ENCODE measurements at regions not wholly inside any gene's neighbourhood (a gene's known extent, or its start where the extent isn't known, plus 50 kb on each side); places are given as distances from the start of the nearest gene placed in this dataset.

GRCh38 chr4:60368986-60369385 lies 831.1 kb upstream of the ADGRL3 start:
- TF ChIP-seq EZH2phosphoT487 (IDR thresholded peaks at IDR 0.05; ENCODE audit: borderline replicate concordance) = no peak
- TF ChIP-seq, protein P1, sequence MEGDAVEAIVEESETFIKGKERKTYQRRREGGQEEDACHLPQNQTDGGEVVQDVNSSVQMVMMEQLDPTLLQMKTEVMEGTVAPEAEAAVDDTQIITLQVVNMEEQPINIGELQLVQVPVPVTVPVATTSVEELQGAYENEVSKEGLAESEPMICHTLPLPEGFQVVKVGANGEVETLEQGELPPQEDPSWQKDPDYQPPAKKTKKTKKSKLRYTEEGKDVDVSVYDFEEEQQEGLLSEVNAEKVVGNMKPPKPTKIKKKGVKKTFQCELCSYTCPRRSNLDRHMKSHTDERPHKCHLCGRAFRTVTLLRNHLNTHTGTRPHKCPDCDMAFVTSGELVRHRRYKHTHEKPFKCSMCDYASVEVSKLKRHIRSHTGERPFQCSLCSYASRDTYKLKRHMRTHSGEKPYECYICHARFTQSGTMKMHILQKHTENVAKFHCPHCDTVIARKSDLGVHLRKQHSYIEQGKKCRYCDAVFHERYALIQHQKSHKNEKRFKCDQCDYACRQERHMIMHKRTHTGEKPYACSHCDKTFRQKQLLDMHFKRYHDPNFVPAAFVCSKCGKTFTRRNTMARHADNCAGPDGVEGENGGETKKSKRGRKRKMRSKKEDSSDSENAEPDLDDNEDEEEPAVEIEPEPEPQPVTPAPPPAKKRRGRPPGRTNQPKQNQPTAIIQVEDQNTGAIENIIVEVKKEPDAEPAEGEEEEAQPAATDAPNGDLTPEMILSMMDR (conservative IDR thresholded peaks at IDR 0.05; ENCODE audit: low read length) = no peak
- Histone ChIP-seq H3K9ac (ENCODE audit: low read depth, low read length, poor library complexity, severe bottlenecking) (no peak overlapping the region), H3K9me3 (ENCODE audit: insufficient read depth, low read depth, low read length) (no peaks in the 10 kb centered on the region), H3K27me3 (ENCODE audit: insufficient read depth, low read length, poor library complexity, severe bottlenecking) (no peaks in the 10 kb centered on the region), H3K4me3 (ENCODE audit: low read length, poor library complexity, severe bottlenecking) (no peak overlapping the region), H2AFZ (ENCODE audit: low read length) (no peak overlapping the region), H3K4me1 (ENCODE audit: insufficient read depth, low read length, poor library complexity, severe bottlenecking) (no peaks in the 10 kb centered on the region), H4K20me1 (ENCODE audit: insufficient read depth, low read length, poor library complexity, severe bottlenecking) (no peaks in the 10 kb centered on the region), H3K79me2 (ENCODE audit: insufficient read depth, low read length) (no peaks in the 10 kb centered on the region), H3K9me2 (replicated peaks; ENCODE audit: low read depth, low read length) (no peaks in the 10 kb centered on the region), H3K4me2 (ENCODE audit: low read depth, low read length, poor library complexity, severe bottlenecking) (no peak overlapping the region), H3K36me3 (ENCODE audit: insufficient read depth, low read length) (no peaks in the 10 kb centered on the region), H3F3A (ENCODE audit: low read depth) (no peaks in the 10 kb centered on the region)

DNA sequence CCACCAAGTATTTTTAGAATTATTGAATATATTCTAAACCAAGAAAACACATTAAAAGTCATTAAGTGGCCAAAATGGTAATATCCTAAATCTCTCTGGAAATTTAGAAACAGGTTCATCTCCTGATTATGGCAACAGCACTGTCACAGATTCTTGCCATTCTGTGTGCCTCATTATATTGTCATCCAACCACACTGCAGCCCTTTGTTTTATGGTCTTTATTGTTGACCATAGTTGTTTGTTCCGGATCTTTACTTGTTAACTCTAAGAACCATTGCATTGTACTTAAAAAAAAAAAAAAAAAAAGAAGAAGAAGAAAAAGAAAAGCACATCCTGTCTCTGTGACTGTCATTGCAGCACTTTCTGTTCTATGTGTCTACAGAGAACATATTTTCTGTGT lies 822.1 kb upstream of the ADGRL3 start:
- no peak overlapping the region for H3K4me3 ChIP-seq (ENCODE audit: low read length, poor library complexity, severe bottlenecking)
- H4K20me1 ChIP-seq (ENCODE audit: insufficient read depth, low read length, poor library complexity, severe bottlenecking) = no peaks in the 10 kb centered on the region
- H3K9me2 ChIP-seq (replicated peaks; ENCODE audit: low read depth, low read length) = no peaks in the 10 kb centered on the region
- no peaks in the 10 kb centered on the region for H3K9me3 ChIP-seq (ENCODE audit: insufficient read depth, low read depth, low read length)
- H3F3A ChIP-seq (ENCODE audit: low read depth) = no peaks in the 10 kb centered on the region
- H3K36me3 ChIP-seq (ENCODE audit: insufficient read depth, low read length) = no peaks in the 10 kb centered on the region
- H3K9ac ChIP-seq (ENCODE audit: low read depth, low read length, poor library complexity, severe bottlenecking) = no peak overlapping the region
- H3K4me2 ChIP-seq (ENCODE audit: low read depth, low read length, poor library complexity, severe bottlenecking) = no peak overlapping the region
- no peaks in the 10 kb centered on the region for H3K79me2 ChIP-seq (ENCODE audit: insufficient read depth, low read length)
- no peaks in the 10 kb centered on the region for H3K27me3 ChIP-seq (ENCODE audit: insufficient read depth, low read length, poor library complexity, severe bottlenecking)
- H3K4me1 ChIP-seq (ENCODE audit: insufficient read depth, low read length, poor library complexity, severe bottlenecking) = no peaks in the 10 kb centered on the region
- TF ChIP-seq, protein P1 (conservative IDR thresholded peaks at IDR 0.05; ENCODE audit: low read length) = no peak
- no peak overlapping the region for H2AFZ ChIP-seq (ENCODE audit: low read length)

DNA sequence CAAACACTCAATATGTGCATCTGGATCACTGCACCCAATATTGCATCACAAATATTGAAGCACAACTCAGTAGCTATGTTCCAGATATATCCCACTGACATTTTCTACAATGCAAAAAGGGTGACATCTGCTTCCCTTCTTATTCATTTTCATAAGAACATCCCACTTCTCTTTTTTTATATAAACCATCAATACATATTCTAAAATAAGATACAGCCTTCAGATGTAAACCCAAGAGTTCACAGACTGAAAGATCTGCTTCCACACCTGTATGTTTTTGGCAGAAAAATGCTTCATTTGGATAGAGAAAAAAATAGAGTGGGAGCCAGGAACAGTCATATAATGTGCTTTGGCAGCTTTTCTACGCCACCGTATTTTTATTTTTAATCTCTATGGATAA lies 815.6 kb upstream of the ADGRL3 start:
- no peak overlapping the region for H3K4me2 ChIP-seq (ENCODE audit: low read depth, low read length, poor library complexity, severe bottlenecking)
- TF ChIP-seq, protein P1 (conservative IDR thresholded peaks at IDR 0.05; ENCODE audit: low read length) = no peak
- no peak for TF ChIP-seq EZH2phosphoT487 (IDR thresholded peaks at IDR 0.05; ENCODE audit: borderline replicate concordance)
- no peaks in the 10 kb centered on the region for H3K4me1 ChIP-seq (ENCODE audit: insufficient read depth, low read length, poor library complexity, severe bottlenecking)

More for the DNA sequence above, 815.6 kb upstream of the ADGRL3 start:
- Histone ChIP-seq H3F3A (ENCODE audit: low read depth) (no peaks in the 10 kb centered on the region), H3K9ac (ENCODE audit: low read depth, low read length, poor library complexity, severe bottlenecking) (no peak overlapping the region), H4K20me1 (ENCODE audit: insufficient read depth, low read length, poor library complexity, severe bottlenecking) (no peaks in the 10 kb centered on the region), H3K27me3 (ENCODE audit: insufficient read depth, low read length, poor library complexity, severe bottlenecking) (no peaks in the 10 kb centered on the region), H2AFZ (ENCODE audit: low read length) (no peak overlapping the region), H3K79me2 (ENCODE audit: insufficient read depth, low read length) (no peaks in the 10 kb centered on the region), H3K36me3 (ENCODE audit: insufficient read depth, low read length) (no peaks in the 10 kb centered on the region), H3K4me3 (ENCODE audit: low read length, poor library complexity, severe bottlenecking) (no peak overlapping the region), H3K9me3 (ENCODE audit: insufficient read depth, low read depth, low read length) (no peaks in the 10 kb centered on the region), H3K9me2 (replicated peaks; ENCODE audit: low read depth, low read length) (no peaks in the 10 kb centered on the region)
